ENCODE measurements at regions not wholly inside any gene's neighbourhood (a gene's known extent, or its start where the extent isn't known, plus 50 kb on each side); places are given as distances from the start of the nearest gene placed in this dataset.
"Not testable (repeated sequence)": the region's sequence is repeated elsewhere in the genome, so short reads cannot be mapped to it uniquely, and the experiment has no call there.

GRCh38 chr2:209277444-209277843 lies 146.4 kb upstream of the MAP2 start:
- no peak for DNase-seq (ENCODE audit: low read depth)

GRCh38 chr2:209298601-209299000 lies 125.2 kb upstream of the MAP2 start:
- no peak for DNase-seq (ENCODE audit: low read depth)

DNA sequence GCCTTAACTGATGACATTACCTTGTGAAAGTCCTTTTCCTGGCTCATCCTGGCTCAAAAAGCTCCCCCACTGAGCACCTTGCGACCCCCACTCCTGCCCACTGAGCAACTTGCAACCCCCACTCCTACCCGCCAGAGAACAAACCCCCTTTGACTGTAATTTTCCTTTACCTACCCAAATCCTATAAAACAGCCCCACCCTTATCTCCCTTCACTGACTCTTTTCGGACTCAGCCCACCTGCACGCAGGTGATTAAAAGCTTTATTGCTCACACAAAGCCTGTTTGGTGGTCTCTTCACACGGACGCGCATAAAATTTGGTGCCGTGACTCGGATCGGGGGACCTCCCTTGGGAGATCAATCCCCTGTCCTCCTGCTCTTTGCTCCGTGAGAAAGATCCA lies 124.4 kb upstream of the MAP2 start:
- not testable (repeated sequence) for DNase-seq (ENCODE audit: low read depth)

- DNase-seq (ENCODE audit: low read depth), result not testable (repeated sequence)
Observed at GRCh38 chr2:209300766-209301165, 123.1 kb upstream of the MAP2 start.

DNA sequence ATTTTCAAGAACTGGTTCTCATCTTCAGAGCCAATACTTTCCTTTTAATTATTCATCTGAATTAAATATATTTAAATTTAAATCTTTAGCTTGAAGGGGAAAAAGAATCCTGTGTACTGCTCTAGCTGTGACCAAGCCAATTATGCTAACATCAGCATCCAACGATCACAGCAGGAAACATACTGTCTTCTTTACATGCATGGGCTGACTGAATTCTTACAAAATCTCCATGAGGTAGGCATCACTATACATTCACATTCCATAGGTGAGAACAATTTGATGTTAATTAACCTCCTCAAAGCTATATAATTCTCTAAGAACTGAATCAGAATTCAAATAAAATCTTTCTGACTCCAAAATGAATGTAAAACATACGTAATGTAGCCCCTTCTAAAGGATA lies 118.8 kb upstream of the MAP2 start:
- no peak for DNase-seq (ENCODE audit: low read depth)

- DNase-seq (ENCODE audit: low read depth), result peak; percentile 75
Observed at GRCh38 chr2:209305746-209306196, 118.1 kb upstream of the MAP2 start.

DNA sequence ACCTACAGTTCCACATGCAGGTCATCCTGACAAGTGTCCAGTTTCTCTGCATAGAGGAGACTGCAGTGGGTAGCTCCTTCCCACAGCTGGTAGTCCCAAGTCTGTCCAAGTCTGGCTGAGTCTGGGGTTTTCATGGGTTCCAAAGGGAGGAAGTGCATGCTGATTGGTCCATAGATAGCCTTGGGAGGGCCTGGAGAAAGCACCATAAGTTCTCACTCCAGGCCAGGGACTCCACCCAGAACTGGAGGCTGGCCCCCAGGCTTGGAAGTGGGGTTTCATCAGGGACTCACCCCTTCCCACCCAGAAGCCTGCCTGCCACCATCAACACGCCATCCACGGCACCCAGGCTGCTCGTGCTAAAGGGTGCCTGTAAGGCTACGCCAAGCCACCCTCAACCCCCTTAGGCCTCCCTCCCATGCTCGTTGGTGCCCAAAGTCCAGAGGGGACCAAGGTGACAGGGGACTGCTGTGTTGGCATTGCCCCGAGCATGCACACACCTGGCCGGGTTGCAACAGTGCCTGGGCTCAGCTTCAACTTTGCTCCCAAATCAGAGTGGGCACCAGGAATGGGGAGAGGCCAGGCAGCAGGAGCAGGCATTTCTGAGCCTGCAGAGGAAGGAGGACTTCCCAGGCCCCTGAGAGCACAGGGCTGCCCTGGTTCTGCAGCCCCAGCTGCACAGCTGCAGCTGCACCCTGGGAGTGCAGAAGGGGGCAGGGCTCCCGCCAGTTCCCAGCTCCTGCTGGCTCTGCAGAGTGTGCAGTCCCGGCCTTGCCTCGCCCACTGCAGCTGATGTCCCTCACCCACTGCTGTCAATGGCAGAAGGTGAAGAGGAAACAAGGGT lies 116.5 kb upstream of the MAP2 start:
- DNase-seq (ENCODE audit: low read depth), result no peak

DNA sequence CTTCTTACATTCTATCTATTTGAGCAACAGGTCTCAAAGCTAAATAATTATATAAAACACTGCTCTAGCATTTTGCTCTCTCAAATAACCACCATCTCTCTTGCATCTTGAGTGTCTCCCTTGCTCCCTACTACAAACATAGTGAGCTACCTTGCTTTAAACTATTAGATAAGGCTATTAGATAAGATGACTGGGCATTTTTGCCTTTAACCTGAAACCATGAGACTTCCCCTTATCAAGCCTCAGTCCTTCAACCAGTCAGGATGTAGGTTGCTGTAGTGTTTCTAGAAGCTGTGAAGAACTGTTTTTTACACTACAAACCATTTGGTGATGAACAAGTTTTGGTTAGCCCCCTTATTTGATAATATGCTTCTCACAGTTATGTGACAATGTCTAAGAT lies 115.4 kb upstream of the MAP2 start:
- DNase-seq (ENCODE audit: low read depth), result no peak

DNA sequence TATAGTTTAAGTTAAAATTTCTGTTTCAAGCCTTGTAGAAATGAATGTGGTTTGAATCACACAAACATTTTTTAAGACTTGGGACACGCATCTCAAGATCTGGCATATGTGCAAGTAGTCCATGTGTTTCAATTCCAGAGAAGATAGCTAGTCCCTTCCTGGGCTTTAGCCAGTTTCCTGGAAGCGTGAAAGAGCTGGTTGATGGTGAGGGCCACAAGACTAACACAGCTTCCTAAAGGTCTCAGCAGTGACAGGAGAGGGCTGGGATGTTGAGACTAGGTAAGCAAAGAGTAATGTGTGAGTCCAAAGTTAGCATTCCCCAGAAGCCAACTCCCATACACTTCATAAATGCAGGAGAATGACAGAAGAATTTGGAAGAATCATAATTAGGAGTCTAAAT lies 111.9 kb upstream of the MAP2 start:
- DNase-seq (ENCODE audit: low read depth), result no peak

GRCh38 chr2:209312450-209312849 lies 111.4 kb upstream of the MAP2 start:
- DNase-seq (ENCODE audit: low read depth), result not testable (repeated sequence)

DNA sequence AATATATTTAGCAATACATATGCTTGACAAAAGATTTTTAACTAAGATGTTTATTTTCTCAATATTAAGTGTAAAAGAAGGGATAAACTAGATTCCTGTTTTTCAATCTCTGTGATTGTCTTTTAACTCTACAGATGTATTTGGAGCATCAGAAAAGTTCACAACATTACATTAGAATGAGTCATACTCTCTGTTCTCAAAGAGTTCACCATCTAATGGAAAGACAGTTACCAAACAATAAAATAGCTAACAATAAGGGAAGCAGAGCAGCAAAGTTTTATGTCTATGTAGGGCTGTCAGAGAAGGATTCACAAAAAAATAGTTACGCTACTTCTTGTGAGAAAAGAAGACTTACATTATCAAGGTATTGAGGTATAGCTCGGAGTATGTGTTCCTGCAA lies 109.2 kb upstream of the MAP2 start:
- DNase-seq (ENCODE audit: low read depth), result no peak

DNA sequence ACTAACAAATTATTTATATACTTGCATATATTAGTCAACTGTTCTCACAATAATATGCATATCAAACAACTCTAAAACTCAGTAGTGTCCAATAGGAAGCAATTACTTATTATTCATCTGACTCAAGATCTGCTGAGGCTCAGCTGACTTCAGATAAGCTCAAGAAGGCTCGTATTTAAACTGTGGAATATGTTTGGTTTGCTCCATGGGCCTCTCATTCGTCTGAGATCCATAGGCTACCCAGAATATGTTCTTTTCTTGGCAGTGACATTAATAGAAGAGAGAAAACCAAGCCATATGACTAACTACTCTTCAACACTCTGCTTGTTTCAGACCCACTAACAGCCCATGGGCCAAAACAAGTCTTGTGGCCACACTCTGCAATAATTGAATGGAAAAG lies 107.7 kb upstream of the MAP2 start:
- no peak for DNase-seq (ENCODE audit: low read depth)

DNA sequence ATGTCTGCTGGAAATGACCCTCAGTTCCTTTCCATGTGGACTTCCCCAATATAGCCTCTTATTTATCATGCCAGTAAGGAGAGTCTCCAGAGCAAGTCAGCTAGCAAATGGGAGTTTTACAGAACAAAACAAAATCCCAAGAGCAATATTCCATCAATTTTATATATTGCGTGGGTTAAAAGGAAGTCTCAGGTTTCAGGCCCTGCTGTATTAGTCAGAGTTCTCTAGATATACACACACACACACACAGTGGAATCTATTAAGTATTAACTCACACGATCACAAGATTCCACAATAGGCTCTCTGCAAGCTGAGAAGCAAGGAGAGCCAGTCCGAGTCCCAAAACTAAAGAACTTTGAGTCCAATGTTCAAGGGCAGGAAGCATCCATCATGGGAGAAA lies 102.8 kb upstream of the MAP2 start:
- no peak for DNase-seq (ENCODE audit: low read depth)

GRCh38 chr2:209321581-209321980 lies 102.3 kb upstream of the MAP2 start:
- no peak for DNase-seq (ENCODE audit: low read depth)

- DNase-seq (ENCODE audit: low read depth), result no peak
Observed at GRCh38 chr2:209322041-209322440, 101.8 kb upstream of the MAP2 start.

- no peak for DNase-seq (ENCODE audit: low read depth)
Observed at GRCh38 chr2:209322905-209323512, 100.8 kb upstream of the MAP2 start.

DNA sequence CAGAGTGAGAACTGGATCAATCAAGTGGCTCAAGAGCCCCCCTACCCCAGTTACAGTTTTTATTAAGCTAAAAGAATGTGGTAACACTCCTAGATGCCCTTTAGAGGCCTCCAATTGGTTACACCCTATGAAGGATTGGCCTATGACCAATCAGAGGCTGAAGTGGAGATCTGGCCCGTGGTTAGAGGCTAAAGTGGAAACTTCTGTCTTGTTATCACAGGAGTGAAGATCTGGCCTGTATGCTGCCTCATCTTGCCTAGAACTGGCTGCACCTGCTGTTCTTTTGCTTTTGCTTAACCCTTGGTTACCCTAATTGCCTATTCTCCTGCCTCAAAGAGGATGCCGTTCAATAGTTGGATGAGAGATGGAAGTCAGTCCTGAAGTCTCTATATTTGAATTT lies 100.1 kb upstream of the MAP2 start:
- DNase-seq (ENCODE audit: low read depth), result no peak

DNA sequence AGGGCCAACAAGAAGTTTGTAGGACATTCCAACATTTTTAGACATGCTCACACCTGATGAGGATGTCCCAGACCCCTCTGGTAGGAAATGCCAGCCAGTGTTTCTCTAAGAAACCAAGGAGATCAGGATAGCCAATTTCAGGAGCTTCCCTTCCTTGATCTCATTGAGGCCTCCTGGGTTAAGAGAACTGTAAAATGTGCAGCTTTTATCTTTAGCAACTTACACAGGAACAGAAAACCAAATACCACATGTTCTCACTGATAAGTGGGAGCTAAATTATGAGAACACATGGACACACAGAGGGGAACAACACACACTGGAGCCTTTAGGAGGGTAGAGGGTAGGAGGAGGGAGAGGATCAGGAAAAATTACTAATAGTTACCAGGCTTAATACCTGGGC lies 99.6 kb upstream of the MAP2 start:
- DNase-seq (ENCODE audit: low read depth), result no peak

DNA sequence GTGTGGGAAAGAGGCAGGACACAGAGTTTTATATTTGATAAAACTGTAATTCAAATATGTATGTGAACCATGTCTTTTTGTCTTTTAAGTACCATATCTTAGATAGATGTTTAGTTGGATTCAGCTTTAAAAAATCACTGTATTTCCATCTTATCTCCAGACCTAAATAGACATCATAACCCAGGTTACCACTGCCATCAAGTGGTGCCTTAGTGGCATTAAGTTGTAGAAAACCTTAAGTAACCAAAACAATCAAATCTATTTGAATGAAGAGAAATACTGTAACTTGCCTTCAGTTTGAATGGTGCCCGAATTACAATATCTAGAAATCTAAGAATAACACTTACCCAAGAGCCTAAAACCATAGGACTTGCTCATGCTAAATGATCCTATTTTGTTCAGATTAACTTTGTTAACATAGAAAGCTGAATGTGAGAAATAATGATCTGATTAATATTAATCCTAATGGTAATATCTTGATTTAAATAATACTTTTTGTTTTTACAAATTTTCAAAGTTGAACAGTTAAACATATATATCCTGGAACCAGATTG lies 92.5 kb upstream of the MAP2 start:
- peak; percentile 34 for DNase-seq (ENCODE audit: low read depth)

- peak; percentile 73 for DNase-seq (ENCODE audit: low read depth)
Observed at GRCh38 chr2:209334188-209335017, 89.4 kb upstream of the MAP2 start.

DNA sequence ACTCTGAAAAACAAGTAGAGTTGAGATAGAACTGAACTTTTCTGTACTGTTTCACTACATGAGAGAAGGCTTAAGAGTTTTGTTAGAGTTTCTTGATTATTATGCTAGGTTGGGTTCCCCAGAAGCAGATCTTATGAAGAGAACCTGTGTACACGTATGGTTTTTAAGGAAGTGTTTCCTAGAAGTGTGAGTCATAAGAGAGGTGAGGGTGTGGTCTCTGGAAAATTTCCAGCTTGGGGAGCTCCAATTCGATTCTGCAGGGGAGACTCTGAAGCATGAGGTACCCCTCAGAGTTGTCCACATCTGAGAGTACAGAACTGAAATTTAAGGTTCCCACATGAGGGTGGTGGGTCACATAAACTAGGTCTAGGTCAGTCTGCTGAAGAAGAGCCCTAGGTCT lies 83.3 kb upstream of the MAP2 start:
- no peak for DNase-seq (ENCODE audit: low read depth)

DNA sequence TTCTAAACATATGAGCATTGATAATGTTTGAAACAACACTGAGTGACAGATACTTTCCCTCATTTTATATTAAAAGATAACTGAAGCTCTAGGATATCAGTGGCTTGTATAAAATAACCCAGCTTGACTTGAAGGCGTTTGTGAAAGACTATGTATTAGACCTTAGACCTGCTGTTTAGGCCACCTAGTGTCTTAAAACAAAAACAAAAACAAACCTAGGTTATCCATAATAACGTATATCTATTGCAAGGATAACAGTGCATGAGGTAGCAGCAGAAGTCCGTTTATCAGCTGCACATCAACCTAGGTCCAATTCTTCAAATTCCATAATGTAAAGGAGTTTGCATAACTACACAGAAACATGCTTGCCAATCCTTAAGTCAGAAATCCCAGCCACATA lies 79.5 kb upstream of the MAP2 start:
- DNase-seq (ENCODE audit: low read depth), result no peak
